Retinal pigment epithelial cell (primary cell): ENCODE measurements at regions not wholly inside any gene's neighbourhood (a gene's known extent, or its start where the extent isn't known, plus 50 kb on each side); places are given as distances from the start of the nearest gene placed in this dataset.
A peak's percentile ranks its signal among the peaks of the same experiment; 100 is the strongest.

Experiments
- DNase-seq: peaks from one replicate; pipeline ENCODE4 v3.0.0-alpha.2; 2010; ENCODE audit warnings: low read depth
- H3K4me3 ChIP-seq: 2 replicates; pipeline ENCODE4 v1.5.1; 2011; ENCODE audit warnings: mild to moderate bottlenecking, low read length, control low read depth, moderate library complexity
- CTCF ChIP-seq: conservative IDR thresholded peaks from 2 replicates; pipeline ENCODE4 v1.5.1; 2011; ENCODE audit warnings: low read depth, low read length, control low read depth, inconsistent platforms

- no peak for DNase-seq
- no peak for TF ChIP-seq CTCF
- no peak overlapping the region for H3K4me3 ChIP-seq
These were observed 345.0 kb upstream of the STEAP1 start for GRCh38 chr7:89809291-89809690.

- no peak for DNase-seq
- TF ChIP-seq CTCF: no peak
- no peak overlapping the region for H3K4me3 ChIP-seq
These were observed 341.2 kb upstream of the STEAP1 start for GRCh38 chr7:89813081-89813480.

GRCh38 chr7:89826121-89826520 is 328.1 kb upstream of the STEAP1 start:
- no peak overlapping the region for H3K4me3 ChIP-seq
- no peak for DNase-seq

GRCh38 chr7:89826557-89826956 is 327.7 kb upstream of the STEAP1 start:
- TF ChIP-seq CTCF: no peak
- H3K4me3 ChIP-seq: no peak overlapping the region
- no peak for DNase-seq

More at GRCh38 chr7:89826121-89826520, 328.1 kb upstream of the STEAP1 start:
- no peak for TF ChIP-seq CTCF

- H3K4me3 ChIP-seq: no peak overlapping the region
- TF ChIP-seq CTCF: no peak
- peak; percentile 44 for DNase-seq
These were observed 316.8 kb upstream of the STEAP1 start for GRCh38 chr7:89837515-89837914.

- no peak for DNase-seq
- no peak for TF ChIP-seq CTCF
- H3K4me3 ChIP-seq: no peak overlapping the region
These were observed 314.9 kb upstream of the STEAP1 start for GRCh38 chr7:89839329-89839728.

- no peak for DNase-seq
- no peak for TF ChIP-seq CTCF
- no peak overlapping the region for H3K4me3 ChIP-seq
These were observed 308.3 kb upstream of the STEAP1 start for GRCh38 chr7:89845952-89846351.
